Tibial nerve (tissue), 4 donors: ENCODE measurements at regions not wholly inside any gene's neighbourhood (a gene's known extent, or its start where the extent isn't known, plus 50 kb on each side); places are given as distances from the start of the nearest gene placed in this dataset.

ENCODE experiments used
- DNase-seq, 2 donors: peaks; one replicate each; pipeline ENCODE4 v3.0.0-alpha.2; 2019; ENCODE audit warnings: low spot score in 2 of 2
- H3K27ac ChIP-seq, 4 donors: fragments of 200-600 bp; sonication (generic) in 3 of 4; one replicate each; pipeline ENCODE4 v1.5.1; 2017 to 2019; ENCODE audit warnings: mild to moderate bottlenecking in 1 of 4
- H3K27me3 ChIP-seq, 2 donors: fragments of 200-600 bp; sonication (generic) in 1 of 2; one replicate each; pipeline versions ENCODE4 v1.5.1 to v1.6.0; 2017 to 2019
- H3K36me3 ChIP-seq, 3 donors: fragments of 200-600 bp; sonication (generic); one replicate each; pipeline ENCODE4 v1.5.1; 2018 to 2019
- H3K4me1 ChIP-seq, 4 donors: fragments of 200-600 bp; sonication (generic) in 3 of 4; one replicate each; pipeline ENCODE4 v1.5.1; 2017 to 2019
- H3K4me3 ChIP-seq, 4 donors: fragments of 200-600 bp; sonication (generic) in 3 of 4; one replicate each; pipeline ENCODE4 v1.5.1; 2017 to 2019; ENCODE audit warnings: mild to moderate bottlenecking in 1 of 4, moderate library complexity in 1 of 4
- H3K9me3 ChIP-seq, 4 donors: fragments of 200-600 bp; sonication (generic) in 3 of 4; one replicate each; pipeline ENCODE4 v1.5.1; 2017 to 2019
- EP300 ChIP-seq, 2 donors: sonication (generic); formaldehyde crosslinking; IDR thresholded peaks; one replicate each; pipeline ENCODE4 v1.6.1; 2017; ENCODE audit warnings: antibody characterized with exemption in 2 of 2, mild to moderate bottlenecking in 1 of 2
- POLR2A ChIP-seq, 2 donors: fragments of 450-650 bp; IDR thresholded peaks; one replicate each; pipeline ENCODE4 v1.6.1; 2017; ENCODE audit warnings: antibody characterized with exemption in 2 of 2, mild to moderate bottlenecking in 2 of 2, moderate library complexity in 2 of 2
- WGBS, 2 donors: methylation state at CpG; one replicate each; pipeline ENCODE4 v1.1.5; 2018; 5-methylcytosine and 5-hydroxymethylcytosine counted together
- TF ChIP-seq, protein P1 (sequence below), 5 experiments: fragments of 200-600 bp in 3 of 5; fragments of 450-650 bp in 2 of 5; sonication (generic) in 3 of 5; IDR thresholded peaks; one replicate each; pipeline ENCODE4 v1.5.1; 2016 to 2019; ENCODE audit warnings: antibody characterized with exemption in 5 of 5, mild to moderate bottlenecking in 3 of 5, moderate library complexity in 2 of 5

- H3K4me1 ChIP-seq: no peaks in the 10 kb centered on the region
- WGBS, 2 donors: 64 to 69% methylated on average over 1 of the region's 1 CpG
- DNase-seq: no peak
- no peaks in the 10 kb centered on the region for H3K27me3 ChIP-seq
- no peak overlapping the region for H3K4me3 ChIP-seq
- no peaks in the 10 kb centered on the region for H3K9me3 ChIP-seq
- TF ChIP-seq, protein P1, sequence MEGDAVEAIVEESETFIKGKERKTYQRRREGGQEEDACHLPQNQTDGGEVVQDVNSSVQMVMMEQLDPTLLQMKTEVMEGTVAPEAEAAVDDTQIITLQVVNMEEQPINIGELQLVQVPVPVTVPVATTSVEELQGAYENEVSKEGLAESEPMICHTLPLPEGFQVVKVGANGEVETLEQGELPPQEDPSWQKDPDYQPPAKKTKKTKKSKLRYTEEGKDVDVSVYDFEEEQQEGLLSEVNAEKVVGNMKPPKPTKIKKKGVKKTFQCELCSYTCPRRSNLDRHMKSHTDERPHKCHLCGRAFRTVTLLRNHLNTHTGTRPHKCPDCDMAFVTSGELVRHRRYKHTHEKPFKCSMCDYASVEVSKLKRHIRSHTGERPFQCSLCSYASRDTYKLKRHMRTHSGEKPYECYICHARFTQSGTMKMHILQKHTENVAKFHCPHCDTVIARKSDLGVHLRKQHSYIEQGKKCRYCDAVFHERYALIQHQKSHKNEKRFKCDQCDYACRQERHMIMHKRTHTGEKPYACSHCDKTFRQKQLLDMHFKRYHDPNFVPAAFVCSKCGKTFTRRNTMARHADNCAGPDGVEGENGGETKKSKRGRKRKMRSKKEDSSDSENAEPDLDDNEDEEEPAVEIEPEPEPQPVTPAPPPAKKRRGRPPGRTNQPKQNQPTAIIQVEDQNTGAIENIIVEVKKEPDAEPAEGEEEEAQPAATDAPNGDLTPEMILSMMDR (IDR thresholded peaks at IDR 0.05): no peak
- no peak for TF ChIP-seq EP300 (IDR thresholded peaks at IDR 0.05)
- no peak for TF ChIP-seq POLR2A (IDR thresholded peaks at IDR 0.05)
- H3K27ac ChIP-seq: no peak overlapping the region
- H3K36me3 ChIP-seq: no peaks in the 10 kb centered on the region
Measured at GRCh38 chr13:48919751-48920150, 56.0 kb upstream of the FNDC3A start.

GRCh38 chr13:48920730-48921129 is 55.0 kb upstream of the FNDC3A start:
- H3K27ac ChIP-seq: no peak overlapping the region
- WGBS, 2 donors: 88 to 93% methylated on average over 6 of the region's 6 CpGs
- H3K9me3 ChIP-seq: no peaks in the 10 kb centered on the region
- H3K4me1 ChIP-seq: no peaks in the 10 kb centered on the region
- no peak for TF ChIP-seq POLR2A (IDR thresholded peaks at IDR 0.05)
- no peak for TF ChIP-seq EP300 (IDR thresholded peaks at IDR 0.05)
- TF ChIP-seq, protein P1 (IDR thresholded peaks at IDR 0.05): no peak
- H3K4me3 ChIP-seq: no peak overlapping the region
- H3K27me3 ChIP-seq: no peaks in the 10 kb centered on the region
- no peak for DNase-seq
- H3K36me3 ChIP-seq: no peaks in the 10 kb centered on the region

- H3K27ac ChIP-seq: no peak overlapping the region
- no peaks in the 10 kb centered on the region for H3K27me3 ChIP-seq
- TF ChIP-seq POLR2A (IDR thresholded peaks at IDR 0.05) (no peak), EP300 (IDR thresholded peaks at IDR 0.05) (no peak)
- TF ChIP-seq, protein P1 (IDR thresholded peaks at IDR 0.05): no peak
- H3K4me1 ChIP-seq: no peaks in the 10 kb centered on the region
- H3K36me3 ChIP-seq: no peaks in the 10 kb centered on the region
- WGBS, 2 donors: 91 to 94% methylated on average over 1 of the region's 1 CpG
- no peaks in the 10 kb centered on the region for H3K9me3 ChIP-seq
- no peak overlapping the region for H3K4me3 ChIP-seq
- DNase-seq: no peak
Measured at GRCh38 chr13:48923376-48923775, 52.3 kb upstream of the FNDC3A start.

DNA sequence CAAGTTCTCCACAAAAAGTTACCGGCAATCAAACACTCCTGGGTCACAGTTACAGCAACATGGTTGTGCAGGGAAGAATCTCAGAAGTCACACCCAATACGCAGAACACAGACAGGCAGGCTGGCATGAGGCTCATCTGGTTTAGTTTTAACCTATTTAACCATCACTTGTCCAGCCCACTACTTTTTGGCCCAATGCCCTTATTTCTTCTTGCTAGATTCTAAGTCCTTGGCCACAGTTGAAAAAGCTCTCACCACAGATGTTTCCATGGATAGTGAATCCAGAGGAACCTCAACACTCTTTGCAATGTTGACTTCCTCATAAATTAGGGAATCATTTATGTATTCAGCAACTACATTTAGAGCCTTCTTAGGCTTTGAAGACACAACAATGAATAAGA is 50.7 kb upstream of the FNDC3A start:
- Histone ChIP-seq H3K36me3 (no peaks in the 10 kb centered on the region), H3K27me3 (no peaks in the 10 kb centered on the region), H3K4me3 (no peak overlapping the region), H3K4me1 (no peaks in the 10 kb centered on the region), H3K9me3 (no peaks in the 10 kb centered on the region), H3K27ac (no peak overlapping the region)
- 88 to 90% methylated on average over 2 of the region's 2 CpGs for WGBS, 2 donors
- TF ChIP-seq POLR2A (IDR thresholded peaks at IDR 0.05) (no peak), EP300 (IDR thresholded peaks at IDR 0.05) (no peak)
- TF ChIP-seq, protein P1 (IDR thresholded peaks at IDR 0.05): no peak
- no peak for DNase-seq
